GM21526 (cell line): ENCODE measurements at regions not wholly inside any gene's neighbourhood (a gene's known extent, or its start where the extent isn't known, plus 50 kb on each side); places are given as distances from the start of the nearest gene placed in this dataset.
"Not testable (repeated sequence)": the region's sequence is repeated elsewhere in the genome, so short reads cannot be mapped to it uniquely, and the experiment has no call there.

Experiments
- ATAC-seq: cut with Tn5 transposase; IDR thresholded peaks from one replicate; pipeline ENCODE4 v1.9.1; 2021; ENCODE audit warnings: moderate library complexity; ENCODE audit not compliant: unreplicated experiment, low FRiP score

- ATAC-seq: no peak
These were observed 84.7 kb upstream of the GPR141 start for GRCh38 chr7:37598824-37599223.

- no peak for ATAC-seq
These were observed 82.2 kb upstream of the GPR141 start for GRCh38 chr7:37601321-37601720.

- no peak for ATAC-seq
These were observed 79.5 kb upstream of the GPR141 start for GRCh38 chr7:37604078-37604477.

DNA sequence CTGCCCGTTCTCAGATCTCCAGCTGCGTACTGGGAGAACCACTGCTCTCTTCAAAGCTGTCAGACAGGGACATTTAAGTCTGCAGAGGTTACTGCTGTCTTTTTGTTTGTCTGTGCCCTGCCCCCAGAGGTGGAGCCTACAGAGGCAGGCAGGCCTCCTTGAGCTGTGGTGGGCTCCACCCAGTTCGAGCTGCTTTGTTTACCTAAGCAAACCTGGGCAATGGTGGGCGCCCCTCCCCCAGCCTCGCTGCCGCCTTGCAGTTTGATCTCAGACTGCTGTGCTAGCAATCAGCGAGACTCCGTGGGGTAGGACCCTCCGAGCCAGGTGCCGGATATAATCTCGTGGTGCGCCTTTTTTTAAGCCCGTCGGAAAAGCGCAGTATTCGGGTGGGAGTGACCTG, 66.2 kb upstream of the GPR141 start:
- ATAC-seq: not testable (repeated sequence)

- ATAC-seq: no peak
These were observed 50.5 kb upstream of the GPR141 start for GRCh38 chr7:37633048-37633447.
